ENCODE measurements at regions not wholly inside any gene's neighbourhood (a gene's known extent, or its start where the extent isn't known, plus 50 kb on each side); places are given as distances from the start of the nearest gene placed in this dataset.

GRCh38 chr1:170823120-170823519, 112.2 kb upstream of the MROH9 start:
- TF ChIP-seq POLR2A (conservative IDR thresholded peaks at IDR 0.05) (no peak), CTCF (IDR thresholded peaks at IDR 0.05 in 2 of 3, conservative IDR thresholded peaks at IDR 0.05 in 1 of 3; ENCODE audit: insufficient read depth in 2 of 3, low read depth in 1 of 3, low read length in 3 of 3) (no peak), ZFP91 (CRISPR knock-in tag; IDR thresholded peaks at IDR 0.05) (no peak), CCAR2 (IDR thresholded peaks at IDR 0.05; ENCODE audit: low read depth, low read length) (no peak), FOS (IDR thresholded peaks at IDR 0.05; ENCODE audit: extremely low read depth, insufficient read length) (no peak)
